ENCODE measurements at regions not wholly inside any gene's neighbourhood (a gene's known extent, or its start where the extent isn't known, plus 50 kb on each side); places are given as distances from the start of the nearest gene placed in this dataset.

- TF ChIP-seq POLR2AphosphoS5 (IDR thresholded peaks at IDR 0.05; ENCODE audit: low read depth, low read length) (no peak), POLR2A (IDR thresholded peaks at IDR 0.05; ENCODE audit: low read depth, low read length) (no peak)
These were observed 67.3 kb downstream of the SPRY1 start for GRCh38 chr4:123463869-123464268.

Measured in GM12892 (cell line).